GM19468 (cell line): ENCODE measurements at regions not wholly inside any gene's neighbourhood (a gene's known extent, or its start where the extent isn't known, plus 50 kb on each side); places are given as distances from the start of the nearest gene placed in this dataset.
A peak's percentile ranks its signal among the peaks of the same experiment; 100 is the strongest.
"Not testable (repeated sequence)": the region's sequence is repeated elsewhere in the genome, so short reads cannot be mapped to it uniquely, and the experiment has no call there.

ENCODE experiments used
- ATAC-seq: cut with Tn5 transposase; IDR thresholded peaks from one replicate; pipeline ENCODE4 v1.9.1; 2021; ENCODE audit warnings: mild to moderate bottlenecking, moderate library complexity, moderate number of reproducible peaks; ENCODE audit not compliant: unreplicated experiment; ENCODE audit errors: extremely low read depth

GRCh38 chr4:159029481-159029880, 73.4 kb upstream of the RAPGEF2 start:
- ATAC-seq, result no peak

GRCh38 chr4:159030297-159030696, 72.6 kb upstream of the RAPGEF2 start:
- ATAC-seq, result not testable (repeated sequence)

GRCh38 chr4:159035570-159035969, 67.3 kb upstream of the RAPGEF2 start:
- ATAC-seq, result peak; percentile 54

GRCh38 chr4:159038536-159038935, 64.3 kb upstream of the RAPGEF2 start:
- no peak for ATAC-seq

GRCh38 chr4:159041054-159042034, 61.5 kb upstream of the RAPGEF2 start:
- ATAC-seq, result no peak

- no peak for ATAC-seq
Measured at GRCh38 chr4:159042097-159042605, 60.7 kb upstream of the RAPGEF2 start.

GRCh38 chr4:159042868-159043267, 60.0 kb upstream of the RAPGEF2 start:
- ATAC-seq, result no peak

- no peak for ATAC-seq
Measured at GRCh38 chr4:159043861-159044260, 59.0 kb upstream of the RAPGEF2 start.

GRCh38 chr4:159045321-159045720, 57.6 kb upstream of the RAPGEF2 start:
- ATAC-seq, result no peak

GRCh38 chr4:159046683-159047082, 56.2 kb upstream of the RAPGEF2 start:
- no peak for ATAC-seq

- no peak for ATAC-seq
Measured at GRCh38 chr4:159047478-159048165, 55.3 kb upstream of the RAPGEF2 start.

- ATAC-seq, result no peak
Measured at GRCh38 chr4:159048166-159048886, 54.6 kb upstream of the RAPGEF2 start.

- no peak for ATAC-seq
Measured at GRCh38 chr4:159049780-159050375, 53.0 kb upstream of the RAPGEF2 start.

GRCh38 chr4:159051245-159052071, 51.4 kb upstream of the RAPGEF2 start:
- peak; percentile 91 for ATAC-seq

GRCh38 chr4:159052315-159052714, 50.6 kb upstream of the RAPGEF2 start:
- ATAC-seq, result peak; percentile 30
